Epithelial cell of esophagus (primary cell): ENCODE measurements at regions not wholly inside any gene's neighbourhood (a gene's known extent, or its start where the extent isn't known, plus 50 kb on each side); places are given as distances from the start of the nearest gene placed in this dataset.

ENCODE experiments used
- DNase-seq: peaks from one replicate; pipeline ENCODE4 v3.0.0; 2010; ENCODE audit warnings: low read depth
- H3K4me3 ChIP-seq: 2 replicates; pipeline ENCODE4 v1.5.1; 2011; ENCODE audit warnings: mild to moderate bottlenecking, low read length, control low read depth
- TF ChIP-seq, protein P1 (sequence below): IDR thresholded peaks from 2 replicates; pipeline ENCODE4 v1.5.1; 2011; ENCODE audit warnings: low read depth, mild to moderate bottlenecking, low read length, control low read depth, inconsistent platforms; ENCODE audit not compliant: insufficient read depth; ENCODE audit errors: missing control alignments

DNA sequence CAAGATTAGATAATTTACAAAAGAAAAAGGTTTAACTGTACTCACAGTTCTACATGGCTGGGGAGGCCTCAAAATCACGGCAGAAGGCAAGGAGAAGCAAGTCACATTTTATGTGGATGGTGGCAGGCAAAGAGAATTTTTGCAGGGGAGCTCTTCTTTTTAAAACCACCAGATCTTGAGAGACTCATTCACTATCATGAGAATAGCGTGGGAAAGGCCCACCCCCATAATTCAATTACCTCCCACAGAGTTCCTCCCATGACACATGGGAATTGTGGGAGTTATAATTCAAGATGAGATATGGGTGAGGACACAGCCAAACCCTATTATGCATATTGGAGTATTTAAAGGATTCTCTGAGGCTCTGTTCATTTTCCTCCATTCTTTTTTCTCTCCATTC, 138.7 kb upstream of the CADM2 start:
- no peak for DNase-seq
- H3K4me3 ChIP-seq, result no peak overlapping the region
- TF ChIP-seq, protein P1, sequence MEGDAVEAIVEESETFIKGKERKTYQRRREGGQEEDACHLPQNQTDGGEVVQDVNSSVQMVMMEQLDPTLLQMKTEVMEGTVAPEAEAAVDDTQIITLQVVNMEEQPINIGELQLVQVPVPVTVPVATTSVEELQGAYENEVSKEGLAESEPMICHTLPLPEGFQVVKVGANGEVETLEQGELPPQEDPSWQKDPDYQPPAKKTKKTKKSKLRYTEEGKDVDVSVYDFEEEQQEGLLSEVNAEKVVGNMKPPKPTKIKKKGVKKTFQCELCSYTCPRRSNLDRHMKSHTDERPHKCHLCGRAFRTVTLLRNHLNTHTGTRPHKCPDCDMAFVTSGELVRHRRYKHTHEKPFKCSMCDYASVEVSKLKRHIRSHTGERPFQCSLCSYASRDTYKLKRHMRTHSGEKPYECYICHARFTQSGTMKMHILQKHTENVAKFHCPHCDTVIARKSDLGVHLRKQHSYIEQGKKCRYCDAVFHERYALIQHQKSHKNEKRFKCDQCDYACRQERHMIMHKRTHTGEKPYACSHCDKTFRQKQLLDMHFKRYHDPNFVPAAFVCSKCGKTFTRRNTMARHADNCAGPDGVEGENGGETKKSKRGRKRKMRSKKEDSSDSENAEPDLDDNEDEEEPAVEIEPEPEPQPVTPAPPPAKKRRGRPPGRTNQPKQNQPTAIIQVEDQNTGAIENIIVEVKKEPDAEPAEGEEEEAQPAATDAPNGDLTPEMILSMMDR, result no peak

DNA sequence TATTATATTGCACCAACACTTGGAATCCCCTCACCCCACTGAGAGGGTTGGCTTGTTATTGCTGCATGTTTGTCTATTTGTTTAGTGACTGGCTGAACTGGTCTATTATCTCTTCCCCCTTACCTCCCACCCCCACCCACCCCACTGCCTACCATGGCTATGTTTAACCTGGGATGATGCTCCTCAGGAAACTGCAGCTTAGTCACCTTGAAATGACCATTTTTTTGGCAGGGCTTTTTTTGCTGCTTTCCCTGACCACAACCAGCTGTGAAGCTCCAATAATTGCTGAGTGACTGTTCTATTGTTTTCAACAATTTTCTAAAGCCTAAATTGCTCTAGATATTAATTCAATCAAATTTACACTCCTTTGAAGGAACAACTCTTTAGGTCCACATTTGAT, 137.9 kb upstream of the CADM2 start:
- H3K4me3 ChIP-seq, result no peak overlapping the region
- no peak for DNase-seq
- TF ChIP-seq, protein P1, result no peak

DNA sequence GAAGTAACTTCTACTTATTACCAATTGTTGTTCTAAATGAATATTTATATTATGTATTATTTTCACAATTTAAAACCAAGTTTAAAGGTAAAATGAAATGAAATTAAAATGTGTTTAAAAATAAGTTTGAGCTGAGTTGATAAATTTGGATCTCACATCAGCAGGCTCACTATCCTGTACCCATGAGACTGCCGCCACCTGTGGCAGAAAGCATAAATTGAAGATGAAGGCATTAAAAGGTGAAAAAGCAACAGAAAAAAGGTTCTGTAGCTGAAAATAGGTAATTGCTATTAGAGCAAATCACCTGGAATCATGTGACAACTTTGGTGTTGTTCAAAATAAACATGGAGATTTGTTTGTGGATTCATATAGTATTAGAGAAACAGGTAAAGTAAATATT, 133.0 kb upstream of the CADM2 start:
- no peak overlapping the region for H3K4me3 ChIP-seq
- TF ChIP-seq, protein P1, result no peak
- DNase-seq, result no peak

DNA sequence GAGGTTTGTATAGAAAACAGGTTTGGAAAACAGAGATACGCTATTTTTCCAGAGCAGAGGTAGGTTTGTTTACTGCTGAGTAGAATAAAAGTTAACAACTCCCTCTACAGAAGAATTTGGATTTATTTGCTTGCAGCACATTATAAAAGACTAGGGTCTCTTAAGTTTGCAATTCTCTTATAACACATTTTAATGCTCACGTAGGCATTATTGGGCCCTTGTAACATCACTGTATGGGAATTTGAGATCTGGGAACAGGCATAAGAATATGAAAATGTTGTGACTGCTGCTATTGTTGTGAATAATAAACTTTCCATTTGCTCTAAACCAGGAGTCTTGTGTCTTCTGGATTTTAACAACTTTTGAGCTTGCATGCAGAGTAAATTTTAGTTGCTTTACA, 128.3 kb upstream of the CADM2 start:
- DNase-seq, result no peak
- TF ChIP-seq, protein P1, result no peak
- H3K4me3 ChIP-seq, result no peak overlapping the region

DNA sequence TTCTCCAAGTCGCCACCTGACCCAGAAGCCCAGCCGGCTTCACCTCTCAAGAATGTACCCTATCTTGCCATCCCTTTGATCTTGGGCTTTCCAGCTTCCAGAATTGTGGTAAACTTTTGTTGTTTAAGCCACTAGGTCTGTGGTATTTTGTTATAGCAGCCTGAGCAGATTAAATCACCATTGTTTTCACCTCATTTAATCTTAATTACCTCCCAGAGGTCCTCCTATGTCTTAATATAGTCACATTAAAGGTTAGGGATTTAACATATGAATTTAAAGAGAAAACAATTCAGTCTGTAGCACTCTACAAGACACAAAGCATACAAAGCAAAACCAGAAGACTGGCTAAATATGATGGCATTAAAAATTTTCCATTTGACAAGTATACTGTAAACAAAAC, 123.4 kb upstream of the CADM2 start:
- TF ChIP-seq, protein P1, result no peak
- DNase-seq, result no peak
- H3K4me3 ChIP-seq, result no peak overlapping the region

DNA sequence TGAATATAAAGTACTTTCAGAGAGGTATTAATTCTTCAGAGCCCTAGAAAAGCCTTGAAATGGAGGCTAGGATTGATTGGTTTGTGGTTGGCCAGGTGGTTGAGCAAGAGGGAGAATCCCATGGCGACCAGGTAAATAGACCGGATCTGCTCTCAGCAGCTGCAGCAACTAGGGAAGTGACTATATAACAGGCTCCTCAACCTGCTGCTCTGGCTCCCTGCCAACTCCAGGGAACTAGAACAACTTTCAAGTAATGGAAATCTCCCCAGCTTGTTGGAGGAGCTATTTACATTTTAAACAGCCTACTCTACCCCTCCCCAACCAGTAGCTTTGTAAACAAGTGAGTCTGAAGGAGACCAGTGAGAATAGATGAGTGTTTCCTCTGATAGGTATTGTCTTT, 121.8 kb upstream of the CADM2 start:
- TF ChIP-seq, protein P1, result no peak
- no peak overlapping the region for H3K4me3 ChIP-seq
- DNase-seq, result peak; percentile 50

DNA sequence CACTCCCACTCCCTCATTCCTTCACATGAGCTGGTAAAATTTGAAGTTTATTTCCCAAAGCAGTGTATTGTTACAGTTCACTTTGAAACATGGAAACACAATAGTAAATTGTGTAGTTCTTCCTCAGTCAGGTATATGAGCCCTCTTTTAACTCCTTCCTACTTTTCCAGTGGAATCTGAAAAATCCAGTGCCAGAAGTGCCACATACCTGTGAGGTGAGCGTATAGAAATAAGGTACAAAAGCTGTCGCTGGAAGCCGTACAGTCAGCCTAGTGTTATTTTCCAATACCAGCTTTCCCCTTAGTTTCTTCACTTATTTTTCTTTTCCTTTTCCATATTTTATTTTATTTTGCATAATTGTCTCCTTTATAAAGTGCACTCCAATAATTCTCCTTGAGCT, 81.7 kb upstream of the CADM2 start:
- no peak for DNase-seq
- TF ChIP-seq, protein P1, result no peak
- no peak overlapping the region for H3K4me3 ChIP-seq
